BE2C (cell line): ENCODE measurements at regions not wholly inside any gene's neighbourhood (a gene's known extent, or its start where the extent isn't known, plus 50 kb on each side); places are given as distances from the start of the nearest gene placed in this dataset.

ENCODE experiments used
- DNase-seq: peaks from one replicate; pipeline ENCODE4 v3.0.0-alpha.2; 2020
- H3K27me3 ChIP-seq: fragments of 250-450 bp; sonication (Bioruptor Pico); 2 replicates; pipeline ENCODE4 v1.5.1; 2020; ENCODE audit warnings: mild to moderate bottlenecking
- H3K36me3 ChIP-seq: fragments of 250-450 bp; sonication (Bioruptor Pico); 2 replicates; pipeline ENCODE4 v1.5.1; 2020; ENCODE audit warnings: mild to moderate bottlenecking
- H3K4me1 ChIP-seq: fragments of 250-450 bp; sonication (Bioruptor Pico); 2 replicates; pipeline ENCODE4 v1.5.1; 2020
- H3K4me3 ChIP-seq: 2 replicates; pipeline ENCODE4 v1.5.1; 2011; ENCODE audit warnings: low read depth, low read length
- H3K9me3 ChIP-seq: fragments of 250-450 bp; sonication (Bioruptor Pico); 2 replicates; pipeline ENCODE4 v1.5.1; 2020
- CTCF ChIP-seq: IDR thresholded peaks from 2 replicates; pipeline ENCODE4 v1.5.1; 2012; ENCODE audit warnings: mild to moderate bottlenecking, low read depth, low read length

- H3K4me1 ChIP-seq, result no peaks in the 10 kb centered on the region
- H3K27me3 ChIP-seq, result no peaks in the 10 kb centered on the region
Observed at GRCh38 chr3:28792604-28793003, 444.0 kb upstream of the AZI2 start.

GRCh38 chr3:28799084-28799483 lies 450.5 kb upstream of the AZI2 start:
- DNase-seq, result peak; percentile 6

More at GRCh38 chr3:28792604-28793003, 444.0 kb upstream of the AZI2 start:
- H3K9me3 ChIP-seq, result no peaks in the 10 kb centered on the region
- DNase-seq, result no peak
- H3K36me3 ChIP-seq, result no peaks in the 10 kb centered on the region
- H3K4me3 ChIP-seq, result no peak overlapping the region
- TF ChIP-seq CTCF, result no peak

GRCh38 chr3:28800203-28800602 lies 451.6 kb upstream of the AZI2 start:
- Histone ChIP-seq H3K36me3 (no peaks in the 10 kb centered on the region), H3K4me1 (no peaks in the 10 kb centered on the region), H3K27me3 (no peaks in the 10 kb centered on the region), H3K9me3 (no peaks in the 10 kb centered on the region), H3K4me3 (no peak overlapping the region)
- no peak for TF ChIP-seq CTCF
- DNase-seq, result no peak

More at GRCh38 chr3:28799084-28799483, 450.5 kb upstream of the AZI2 start:
- Histone ChIP-seq H3K4me3 (no peak overlapping the region), H3K36me3 (no peaks in the 10 kb centered on the region), H3K27me3 (no peaks in the 10 kb centered on the region), H3K9me3 (no peaks in the 10 kb centered on the region), H3K4me1 (no peaks in the 10 kb centered on the region)
- peak; percentile 26; the same call in 1 of the 2 replicates for TF ChIP-seq CTCF

- no peak overlapping the region for H3K4me3 ChIP-seq
- no peaks in the 10 kb centered on the region for H3K9me3 ChIP-seq
- TF ChIP-seq CTCF, result no peak
- no peaks in the 10 kb centered on the region for H3K27me3 ChIP-seq
- H3K4me1 ChIP-seq, result no peaks in the 10 kb centered on the region
- no peak for DNase-seq
- H3K36me3 ChIP-seq, result no peaks in the 10 kb centered on the region
Observed at GRCh38 chr3:28808068-28808467, 459.4 kb upstream of the AZI2 start.

- no peak for DNase-seq
- no peak for TF ChIP-seq CTCF
- no peak overlapping the region for H3K4me3 ChIP-seq
- no peaks in the 10 kb centered on the region for H3K27me3 ChIP-seq
- no peaks in the 10 kb centered on the region for H3K4me1 ChIP-seq
- H3K9me3 ChIP-seq, result no peaks in the 10 kb centered on the region
- no peaks in the 10 kb centered on the region for H3K36me3 ChIP-seq
Observed at GRCh38 chr3:28816017-28816416, 464.9 kb upstream of the RBMS3 start.

- Histone ChIP-seq H3K36me3 (no peaks in the 10 kb centered on the region), H3K27me3 (no peaks in the 10 kb centered on the region), H3K4me1 (no peaks in the 10 kb centered on the region), H3K4me3 (no peak overlapping the region), H3K9me3 (no peaks in the 10 kb centered on the region)
- DNase-seq, result no peak
- no peak for TF ChIP-seq CTCF
Observed at GRCh38 chr3:28824316-28824715, 456.6 kb upstream of the RBMS3 start.
